HUDEP-2 (cell line): ENCODE measurements at regions not wholly inside any gene's neighbourhood (a gene's known extent, or its start where the extent isn't known, plus 50 kb on each side); places are given as distances from the start of the nearest gene placed in this dataset.
A peak's percentile ranks its signal among the peaks of the same experiment; 100 is the strongest.
"Not testable (repeated sequence)": the region's sequence is repeated elsewhere in the genome, so short reads cannot be mapped to it uniquely, and the experiment has no call there.

Source experiments
- DNase-seq, 76 experiments: peaks; one replicate each; lab custom pipeline; 2025; ENCODE audit not compliant: unreplicated experiment in 76 of 76; lab: John Stamatoyannopoulos, UW

DNA sequence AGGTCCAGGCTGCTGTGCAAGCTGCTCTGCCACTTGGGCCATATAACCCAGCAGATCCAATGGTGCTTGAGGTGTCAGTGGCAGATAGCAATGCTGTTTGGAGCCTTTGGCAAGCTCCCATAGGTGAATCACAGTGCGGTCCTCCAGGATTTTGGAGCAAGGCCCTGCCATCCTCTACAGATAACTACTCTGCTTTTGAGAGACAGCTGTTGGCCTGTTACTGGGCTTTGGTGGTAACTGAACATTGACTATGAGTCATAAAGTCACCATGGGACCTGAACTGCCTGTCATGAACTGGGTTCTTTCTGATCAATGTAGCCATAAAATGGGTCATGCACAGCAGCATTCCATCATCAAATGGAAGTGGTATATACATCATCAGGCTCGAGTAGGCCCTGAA, 92.0 kb upstream of the IGLL5 start:
- DNase-seq, result not testable (repeated sequence)

DNA sequence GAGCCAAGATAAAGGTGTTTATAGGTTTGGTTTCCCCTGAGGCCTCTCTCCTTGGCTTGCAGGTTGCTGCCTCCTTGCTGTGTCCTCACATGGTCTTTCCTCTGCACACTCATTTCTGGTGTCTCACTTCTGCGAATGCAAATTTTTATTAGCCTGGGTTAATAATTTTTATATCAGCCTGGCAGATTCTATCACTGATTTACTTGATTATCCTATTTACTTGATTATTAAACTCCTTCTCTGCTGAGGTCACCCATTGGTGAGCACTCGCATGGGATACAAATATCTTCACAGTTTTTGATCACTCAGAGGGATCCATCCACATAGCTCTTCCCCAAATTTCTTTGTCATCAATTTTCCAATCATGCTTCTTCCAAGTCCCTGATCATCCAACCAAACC, 90.9 kb upstream of the IGLL5 start:
- DNase-seq, result no peak

DNA sequence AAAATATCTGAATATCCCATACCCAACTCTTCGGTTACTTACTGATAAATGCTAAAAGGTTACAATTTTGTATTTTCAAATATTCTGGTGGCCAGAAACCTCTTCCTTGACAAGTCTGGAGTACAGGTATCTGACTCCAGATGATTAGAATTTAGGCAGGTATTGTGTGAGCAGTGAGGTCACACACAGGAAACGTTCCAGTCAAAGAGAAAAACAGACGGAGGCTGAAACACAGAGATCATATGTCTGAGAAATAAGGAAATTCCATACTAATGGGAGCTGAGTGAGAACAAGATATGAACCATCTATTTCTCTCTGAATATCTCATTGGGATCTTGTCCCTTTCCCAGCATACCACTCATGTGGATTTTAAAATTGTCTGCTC, 89.4 kb upstream of the IGLL5 start:
- DNase-seq, result no peak

DNA sequence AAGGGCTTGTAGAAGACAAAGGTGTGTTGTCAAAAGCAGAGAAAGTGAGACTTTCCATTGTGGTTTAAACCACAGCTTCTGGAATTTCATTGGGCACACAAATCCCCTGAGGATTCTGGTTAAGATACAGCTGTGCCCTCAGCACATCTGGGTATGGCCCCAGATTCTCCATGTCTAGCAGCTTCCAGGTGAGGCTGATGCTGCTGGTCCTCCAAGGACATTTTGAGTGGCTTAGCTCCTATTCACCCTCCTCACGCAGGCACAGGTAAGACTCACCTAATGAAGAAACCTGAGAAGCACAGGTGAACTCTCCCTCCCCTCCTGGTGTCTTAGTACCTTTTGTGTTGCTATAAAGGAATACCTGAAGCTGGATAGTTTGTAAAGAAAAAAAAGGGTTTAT, 88.9 kb upstream of the IGLL5 start:
- DNase-seq, result no peak

DNA sequence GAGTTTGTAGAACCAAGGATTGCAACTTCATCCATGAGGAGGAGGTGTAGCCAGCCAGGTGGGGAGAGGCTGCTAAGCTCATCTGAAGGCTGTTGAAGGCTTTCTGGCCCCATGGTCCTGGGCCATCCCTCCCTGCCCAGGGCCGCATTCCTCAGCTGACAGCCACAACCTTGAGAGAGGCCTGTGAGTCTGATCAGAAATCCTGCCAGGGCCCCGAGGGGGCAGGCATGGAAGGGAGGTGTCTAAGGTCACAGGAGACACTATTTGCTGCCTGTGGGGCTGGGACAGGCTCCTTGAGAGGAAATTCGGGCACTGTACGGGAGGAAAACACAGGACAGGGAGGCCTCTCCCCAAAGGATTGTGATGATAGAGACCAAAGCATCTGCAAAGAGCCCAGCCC, 88.1 kb upstream of the IGLL5 start:
- no peak for DNase-seq

DNA sequence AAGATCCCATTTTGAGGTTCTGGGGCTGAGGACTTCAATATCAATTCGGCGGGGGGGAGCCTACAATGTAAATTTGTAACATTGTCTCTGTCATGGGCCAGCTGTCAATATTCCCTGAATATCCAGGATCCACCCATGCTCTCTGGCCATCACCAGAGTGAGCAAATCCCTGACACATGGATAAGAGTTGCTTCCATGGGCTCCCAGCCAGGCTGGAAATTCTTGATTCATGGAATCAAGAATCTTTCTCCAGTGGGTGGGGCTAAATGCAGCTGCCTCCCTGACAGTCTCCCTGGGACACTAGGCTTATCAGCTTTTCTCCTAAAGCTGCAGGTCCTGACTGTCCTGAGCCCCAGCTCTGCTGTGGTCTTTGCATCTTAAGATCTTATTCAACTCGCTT, 86.9 kb upstream of the IGLL5 start:
- DNase-seq, result no peak

DNA sequence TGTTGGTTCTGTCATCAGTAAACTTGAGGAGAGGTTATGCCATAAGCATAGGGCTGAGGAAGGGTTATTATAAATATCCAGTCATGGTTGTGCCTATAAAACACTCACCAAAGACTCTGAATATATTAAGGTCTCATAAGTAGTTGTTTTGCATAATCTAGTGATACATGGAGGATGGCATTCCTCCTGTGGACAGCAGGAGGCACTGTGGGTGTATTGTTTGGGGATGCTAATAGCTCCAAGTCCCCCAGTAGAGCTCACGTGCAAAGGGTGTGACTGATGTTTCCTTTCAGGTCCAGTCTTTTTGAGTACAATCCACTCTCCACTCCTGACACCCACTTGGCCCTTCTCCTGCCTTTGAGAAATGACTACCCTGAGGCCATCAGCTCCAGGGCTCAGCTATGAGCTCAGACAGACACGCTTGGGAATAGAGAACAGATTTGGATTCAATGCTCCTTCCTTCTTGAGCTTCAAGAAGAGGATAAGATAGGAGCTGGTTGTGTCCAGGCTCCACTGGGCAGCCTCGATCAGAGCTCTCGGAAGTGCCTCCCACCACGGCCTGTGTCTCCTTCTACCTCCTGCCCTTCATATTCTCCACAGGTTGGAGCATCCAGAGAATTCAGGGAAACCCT, 85.2 kb upstream of the IGLL5 start:
- DNase-seq, result peak in 8 of 76 experiments; percentile 1 to 9 (median 4)

DNA sequence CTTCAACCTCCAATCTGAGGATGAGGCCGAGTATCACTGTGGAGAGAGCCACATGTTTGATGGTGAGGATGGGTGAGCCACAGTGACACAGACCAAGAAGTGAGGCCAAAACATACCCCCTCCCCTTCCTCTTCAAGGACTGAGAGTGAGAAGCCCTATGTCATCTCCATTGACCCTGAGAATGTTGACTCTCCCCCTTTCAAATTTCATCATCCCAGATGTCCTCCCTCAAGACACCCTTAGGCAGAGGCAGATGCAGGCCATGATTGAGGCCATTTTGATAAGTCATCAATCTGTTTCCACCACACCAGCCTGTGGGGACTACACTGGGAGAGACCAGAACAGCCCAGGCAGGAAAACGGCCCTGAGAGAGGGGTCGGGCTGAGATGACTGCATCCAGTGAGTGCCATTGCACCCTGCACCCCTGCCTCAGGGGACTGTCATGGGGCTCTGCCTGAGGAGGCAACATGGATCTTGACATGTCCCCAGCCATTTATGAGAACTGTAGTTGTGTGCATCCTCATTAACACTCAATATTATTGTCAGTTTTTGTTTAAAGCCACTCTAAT, 84.2 kb upstream of the IGLL5 start:
- DNase-seq, result no peak

DNA sequence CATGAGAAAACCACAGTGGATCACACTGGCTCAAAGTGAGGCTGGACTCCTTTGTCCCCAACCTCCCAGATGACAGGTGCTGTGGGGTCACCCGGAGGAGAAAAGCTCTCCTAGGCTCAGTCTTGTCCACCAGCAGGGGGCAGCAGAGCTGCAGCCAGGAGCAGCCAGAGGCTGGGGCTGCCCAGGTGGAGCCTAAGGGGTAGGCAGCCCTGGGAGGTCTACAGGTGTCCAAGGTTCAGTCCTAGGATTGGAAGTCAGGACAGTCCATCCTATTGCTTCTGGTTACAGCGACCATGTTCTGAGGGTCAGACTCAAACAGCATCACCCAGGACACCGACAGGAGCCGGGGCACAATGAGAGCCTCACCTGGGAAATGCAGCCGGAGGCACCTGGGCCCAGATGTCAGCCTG, 77.6 kb upstream of the IGLL5 start:
- DNase-seq, result peak in 26 of 76 experiments; percentile 0 to 33 (median 7)

DNA sequence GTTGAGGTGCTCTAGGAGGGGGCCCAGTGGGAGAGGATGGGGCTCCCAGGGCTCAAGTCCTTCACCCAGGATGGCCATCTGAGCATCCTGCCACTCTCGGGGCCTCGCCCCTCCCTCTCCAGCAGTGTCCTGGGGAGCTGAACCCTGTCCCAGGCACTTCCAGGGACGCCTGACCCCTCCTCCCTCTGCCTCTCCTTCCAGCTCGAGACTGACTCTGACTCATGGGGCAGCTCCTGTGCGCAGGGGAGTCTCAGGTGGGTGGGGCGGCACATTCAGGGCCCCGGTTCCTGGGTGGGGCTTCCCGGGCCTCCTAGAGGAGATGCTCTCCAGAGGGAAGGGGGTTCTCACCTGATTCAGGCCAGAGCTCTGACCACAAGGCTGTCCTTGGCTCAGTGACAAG, 77.1 kb upstream of the IGLL5 start:
- DNase-seq, result no peak

DNA sequence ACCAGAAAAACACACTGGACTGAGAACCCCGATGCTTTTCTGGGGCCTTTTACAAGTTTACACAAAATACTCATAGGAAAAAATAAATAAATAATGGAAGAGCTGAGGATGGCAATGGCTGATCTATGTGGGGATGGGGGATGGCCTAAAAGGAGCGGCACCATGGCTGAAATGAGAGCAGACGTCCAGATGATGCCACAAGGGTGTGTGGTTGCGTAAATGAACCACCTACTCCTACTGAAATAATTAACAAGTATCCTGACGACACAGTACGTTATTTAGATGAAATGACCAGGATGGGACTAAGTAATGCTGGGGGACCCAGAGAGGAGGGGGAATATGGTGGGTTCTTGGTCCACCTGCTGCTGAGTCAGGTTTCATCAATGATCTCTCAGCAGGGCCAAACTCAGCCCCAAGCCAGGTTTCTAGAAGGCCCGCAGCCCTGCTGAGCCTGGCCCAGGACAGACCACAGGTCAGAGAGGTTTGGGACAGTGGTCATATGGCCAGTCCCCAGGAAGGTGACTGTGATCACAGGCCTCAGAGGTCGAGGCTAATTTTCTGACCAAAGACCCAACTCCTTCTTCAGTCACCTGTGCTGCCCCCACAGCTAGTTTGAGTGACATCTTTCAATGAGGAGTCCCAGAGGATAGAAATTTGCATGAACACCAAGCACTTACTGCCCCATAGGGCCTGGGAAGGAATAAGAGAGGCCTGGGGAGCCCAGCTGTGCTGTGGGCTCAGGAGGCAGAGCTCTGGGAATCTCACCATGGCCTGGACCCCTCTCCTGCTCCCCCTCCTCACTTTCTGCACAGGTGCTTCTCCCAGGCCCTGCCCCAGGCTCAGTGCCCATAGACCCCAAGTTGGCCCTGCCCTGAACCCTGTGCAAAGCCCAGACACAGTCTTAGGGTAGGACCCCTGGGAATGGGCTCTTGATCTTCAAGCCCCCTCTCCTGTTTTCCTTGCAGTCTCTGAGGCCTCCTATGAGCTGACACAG, 76.3 kb upstream of the IGLL5 start:
- DNase-seq, result no peak

DNA sequence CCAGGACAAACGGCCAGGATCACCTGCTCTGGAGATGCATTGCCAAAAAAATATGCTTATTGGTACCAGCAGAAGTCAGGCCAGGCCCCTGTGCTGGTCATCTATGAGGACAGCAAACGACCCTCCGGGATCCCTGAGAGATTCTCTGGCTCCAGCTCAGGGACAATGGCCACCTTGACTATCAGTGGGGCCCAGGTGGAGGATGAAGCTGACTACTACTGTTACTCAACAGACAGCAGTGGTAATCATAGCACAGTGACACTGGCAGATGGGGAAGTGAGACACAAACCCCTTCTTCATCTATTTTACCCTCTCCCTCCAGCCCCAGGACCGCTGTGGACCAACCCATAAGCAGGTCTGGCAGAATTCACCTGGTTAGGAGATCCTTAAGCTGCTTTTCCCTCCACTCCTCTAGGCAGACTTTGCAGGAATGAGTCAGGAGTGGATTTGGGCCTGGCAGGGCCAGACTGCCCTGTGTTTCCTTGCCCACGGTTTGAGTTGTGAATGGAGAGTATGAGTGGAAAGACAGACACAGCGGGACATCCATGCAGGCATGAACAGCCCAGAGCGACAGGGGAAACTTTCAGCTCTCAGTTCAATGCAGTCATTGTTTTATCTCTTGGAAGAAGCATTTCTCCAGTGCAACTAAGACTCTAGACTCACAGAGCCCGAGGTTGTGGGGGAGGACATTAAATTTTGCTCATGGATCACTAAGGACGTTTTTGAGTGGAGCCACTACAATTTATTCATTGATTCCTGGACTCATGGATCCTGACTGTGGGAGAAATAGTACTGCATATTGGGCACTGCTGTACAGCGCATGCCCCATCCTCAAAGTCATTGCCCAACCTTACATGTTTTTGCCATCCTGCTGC, 75.3 kb upstream of the IGLL5 start:
- DNase-seq, result no peak

DNA sequence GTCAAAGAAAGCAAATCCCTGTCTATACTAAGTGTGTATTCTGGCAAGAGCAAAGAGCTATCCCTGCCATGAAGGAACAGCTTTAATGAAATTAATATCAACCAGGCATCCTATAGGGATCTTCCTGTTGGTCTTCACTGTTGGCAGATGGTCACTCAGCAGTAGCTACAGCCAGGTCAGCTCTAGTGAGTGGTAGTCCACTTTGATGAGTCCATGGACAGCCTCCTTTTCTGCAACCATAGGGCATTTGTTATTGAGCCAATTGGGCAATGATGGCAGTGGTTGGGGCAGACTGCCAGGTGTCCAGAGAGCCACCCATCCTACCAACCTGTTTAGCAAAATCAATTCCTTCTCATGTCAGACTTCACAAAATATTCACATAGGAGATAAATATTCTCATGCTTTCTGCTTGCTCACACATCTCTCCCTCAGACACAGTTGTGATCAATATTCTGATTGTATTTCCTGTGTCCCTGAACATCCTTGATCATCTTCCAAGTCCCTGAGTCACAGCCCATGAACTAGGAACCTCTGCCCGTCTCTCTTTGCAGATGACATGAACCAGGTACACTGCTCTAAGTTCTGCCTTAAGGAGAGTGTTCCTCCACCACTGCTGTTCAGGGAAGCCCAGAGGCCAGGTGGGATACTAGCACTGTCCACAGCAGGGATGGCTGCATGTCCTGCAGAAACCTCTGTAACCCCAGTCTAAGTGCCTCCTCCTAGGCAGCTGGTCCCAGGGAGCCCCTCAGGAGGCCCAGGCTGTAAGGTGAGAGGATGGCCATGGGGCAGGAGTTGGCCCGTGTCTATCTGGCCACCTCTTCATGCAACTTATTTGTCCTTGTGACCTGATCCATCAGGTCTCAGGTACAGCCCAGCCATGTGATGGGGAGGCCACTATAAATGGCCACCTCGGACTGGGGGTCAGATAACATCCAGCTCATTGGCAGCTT, 74.2 kb upstream of the IGLL5 start:
- no peak for DNase-seq

DNA sequence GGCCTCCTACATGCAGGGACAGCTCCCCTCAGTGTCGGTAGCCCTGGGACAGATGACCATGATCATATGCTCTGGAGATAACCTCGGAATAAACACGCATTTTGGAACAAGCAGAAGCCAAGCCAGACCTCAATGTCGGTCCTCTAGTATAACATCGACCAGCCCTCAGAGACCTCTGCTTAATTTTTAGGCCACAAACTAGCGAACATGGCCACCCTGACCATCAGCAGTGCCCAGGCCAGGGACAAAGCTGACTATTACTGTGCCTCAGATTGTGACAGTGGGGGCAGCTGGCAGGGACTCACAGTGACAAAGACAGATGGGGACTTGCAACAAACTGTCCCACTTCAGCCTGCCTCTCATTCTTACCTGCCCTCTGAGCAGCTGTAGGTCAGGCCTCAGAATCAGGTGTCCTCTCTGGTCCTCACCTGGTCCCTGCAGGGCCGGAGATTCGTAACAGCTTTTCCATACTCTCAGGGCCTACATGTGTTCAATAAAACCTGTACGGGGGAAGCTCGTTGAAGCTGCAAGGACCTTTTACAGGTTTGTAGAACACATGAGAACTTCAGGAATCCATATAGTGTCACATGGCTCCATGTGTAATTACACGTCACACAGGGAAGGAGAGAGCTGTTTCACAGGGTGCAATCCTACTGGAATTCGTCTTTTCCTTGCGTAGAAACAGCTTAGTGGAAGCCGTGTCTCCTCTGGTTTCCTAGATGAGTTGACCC, 72.8 kb upstream of the IGLL5 start:
- no peak for DNase-seq

DNA sequence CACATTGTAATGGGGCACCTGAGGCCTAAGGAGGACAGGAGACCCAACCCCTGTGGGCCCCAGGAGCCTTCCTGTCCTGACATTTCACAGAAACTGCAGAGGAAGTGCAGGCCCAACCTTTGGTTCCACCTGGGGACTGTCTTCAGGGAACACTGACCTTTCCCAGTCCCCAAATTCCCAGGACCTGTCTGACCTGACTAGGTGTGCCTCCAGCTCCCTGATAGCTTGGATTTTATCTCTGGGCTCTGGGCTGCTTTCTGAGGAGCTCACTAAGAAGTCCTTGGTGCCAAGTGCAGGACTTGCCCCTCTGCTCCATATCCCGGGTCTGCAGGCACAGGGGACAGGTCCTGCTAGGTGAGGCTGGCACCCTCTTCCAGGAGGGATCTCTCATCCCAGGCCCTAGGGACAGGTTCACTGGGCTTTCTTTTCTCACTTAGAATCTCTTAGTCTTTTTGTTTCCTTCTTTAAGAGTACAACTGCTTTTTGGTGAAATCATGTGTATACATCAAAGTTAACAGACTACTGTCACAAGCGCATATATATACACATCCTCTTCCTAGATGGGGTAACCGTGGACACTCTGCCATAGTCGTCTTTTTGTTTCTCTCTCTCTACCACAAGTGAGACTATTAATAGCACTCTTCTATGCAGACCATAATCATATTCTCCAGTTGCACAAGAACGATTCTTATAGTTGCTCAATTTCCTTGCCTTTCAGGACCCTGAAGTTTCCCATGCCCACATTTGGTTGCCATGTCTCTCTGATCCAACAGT, 72.0 kb upstream of the IGLL5 start:
- no peak for DNase-seq

DNA sequence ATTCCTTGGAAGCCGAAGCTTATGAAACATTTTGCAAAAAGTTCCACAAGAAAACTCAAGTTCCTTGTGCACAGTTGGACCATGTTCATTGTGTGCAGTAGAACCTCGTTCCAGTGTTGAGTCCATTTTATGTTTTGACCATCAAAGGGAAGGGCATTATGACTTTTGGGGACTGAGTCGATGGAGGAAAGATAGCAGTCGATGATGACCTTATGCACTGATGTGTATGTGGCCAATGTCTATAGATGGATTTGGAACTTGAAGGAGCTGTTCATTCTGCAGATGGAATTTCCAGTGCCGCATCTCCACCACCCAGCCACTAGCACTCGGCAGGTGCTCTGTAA, 71.5 kb upstream of the IGLL5 start:
- DNase-seq, result no peak

DNA sequence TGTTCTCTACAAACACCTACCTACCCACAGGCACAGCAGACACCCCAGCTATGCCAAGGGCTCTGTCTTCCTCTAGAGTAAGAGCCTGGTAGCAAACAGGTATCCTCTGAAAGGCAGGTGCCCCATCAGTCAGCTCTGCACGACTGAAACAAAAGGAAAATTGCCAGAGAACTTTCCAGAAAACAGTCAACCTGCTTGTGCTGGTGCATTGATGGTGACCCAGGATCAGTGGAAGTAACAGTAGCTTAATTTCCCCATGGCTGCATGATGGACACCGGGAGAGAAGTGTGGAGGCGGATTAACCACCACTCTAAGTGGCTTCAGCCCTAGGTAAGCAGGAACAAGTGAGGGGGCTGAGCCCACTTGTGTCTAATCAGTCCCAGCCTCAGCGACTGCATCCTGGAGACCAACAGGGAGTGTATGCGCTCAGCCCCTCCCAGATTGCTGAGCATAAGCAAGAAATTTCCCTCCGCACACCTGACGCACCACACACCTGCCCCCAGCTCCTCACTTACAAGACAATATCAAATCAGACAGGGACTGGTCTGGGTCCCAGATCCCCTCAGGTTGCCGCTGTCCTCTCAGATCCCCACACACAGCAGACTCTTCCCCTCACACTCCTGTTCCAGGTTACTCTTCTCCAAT, 70.7 kb upstream of the IGLL5 start:
- DNase-seq, result no peak
